Posterior cingulate gyrus (tissue), 11 donors: ENCODE measurements at regions not wholly inside any gene's neighbourhood (a gene's known extent, or its start where the extent isn't known, plus 50 kb on each side); places are given as distances from the start of the nearest gene placed in this dataset.

Experiments used
- DNase-seq, 10 donors: peaks; one replicate each; pipeline versions ENCODE4 v3.0.0 to v3.0.0-alpha.2; 2020 to 2021; ENCODE audit warnings: mixed read lengths in 3 of 10
- intact Hi-C: fragments of 100-400 bp; cut with DNase I; formaldehyde crosslinking; loops from one replicate; pipeline ENCODE4 v1.15.1; 2023

DNA sequence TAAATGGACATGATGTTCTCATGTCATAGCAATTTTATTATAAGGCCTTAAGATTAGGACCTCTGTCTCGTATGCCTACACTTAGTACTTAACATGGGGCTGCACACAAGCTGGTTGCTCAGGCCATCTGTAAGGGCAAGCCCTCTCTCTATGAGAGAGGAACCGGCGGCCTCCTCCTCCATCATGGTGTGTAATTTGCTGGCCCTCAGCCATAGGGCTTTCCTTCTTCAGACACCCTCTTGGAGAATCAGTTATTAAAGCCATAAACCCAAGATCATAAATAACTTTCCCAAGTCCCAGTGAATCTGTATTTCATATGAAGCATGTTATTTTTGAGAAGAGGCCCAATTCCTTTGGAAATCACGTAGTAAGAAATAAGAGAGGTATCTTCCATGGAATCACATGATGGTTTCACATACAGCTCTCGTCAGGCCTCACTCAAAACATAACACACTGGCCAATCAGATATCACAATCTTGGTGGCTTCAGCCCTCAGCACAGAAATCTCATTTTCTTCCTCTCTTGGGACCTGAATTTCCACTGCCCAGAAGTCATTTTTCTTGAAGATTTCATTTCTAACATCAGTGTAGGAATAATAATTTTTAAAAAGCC, 92.6 kb downstream of the RDH14 start:
- intact Hi-C loops = no loop called here
- no peak for DNase-seq

- no peak for DNase-seq
- intact Hi-C loops = no loop called here
Observed at GRCh38 chr2:18465979-18466378, 94.5 kb downstream of the RDH14 start.

- intact Hi-C loops = no loop called here
- DNase-seq = no peak
Observed at GRCh38 chr2:18464913-18465312, 95.5 kb downstream of the RDH14 start.

DNA sequence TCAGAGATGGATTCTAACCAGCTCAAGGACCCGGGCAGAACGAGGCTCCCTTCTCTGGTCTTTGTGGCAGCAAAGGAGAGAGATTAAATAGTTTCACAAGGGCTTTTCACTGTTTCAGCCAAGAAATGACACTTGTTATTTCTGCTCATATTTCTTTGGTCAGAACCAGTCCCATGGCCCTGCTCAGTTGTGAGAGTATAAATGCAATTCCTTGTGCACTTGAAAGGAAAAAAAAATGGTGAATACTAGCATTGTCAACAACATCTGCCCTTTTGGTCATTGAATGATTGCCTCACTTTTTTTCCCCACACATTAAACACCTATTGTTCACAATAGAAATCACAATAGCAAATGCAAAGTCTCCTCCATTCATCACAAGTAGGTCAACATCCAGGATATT, 104.4 kb downstream of the RDH14 start:
- intact Hi-C loops = no loop called here
- DNase-seq = no peak

DNA sequence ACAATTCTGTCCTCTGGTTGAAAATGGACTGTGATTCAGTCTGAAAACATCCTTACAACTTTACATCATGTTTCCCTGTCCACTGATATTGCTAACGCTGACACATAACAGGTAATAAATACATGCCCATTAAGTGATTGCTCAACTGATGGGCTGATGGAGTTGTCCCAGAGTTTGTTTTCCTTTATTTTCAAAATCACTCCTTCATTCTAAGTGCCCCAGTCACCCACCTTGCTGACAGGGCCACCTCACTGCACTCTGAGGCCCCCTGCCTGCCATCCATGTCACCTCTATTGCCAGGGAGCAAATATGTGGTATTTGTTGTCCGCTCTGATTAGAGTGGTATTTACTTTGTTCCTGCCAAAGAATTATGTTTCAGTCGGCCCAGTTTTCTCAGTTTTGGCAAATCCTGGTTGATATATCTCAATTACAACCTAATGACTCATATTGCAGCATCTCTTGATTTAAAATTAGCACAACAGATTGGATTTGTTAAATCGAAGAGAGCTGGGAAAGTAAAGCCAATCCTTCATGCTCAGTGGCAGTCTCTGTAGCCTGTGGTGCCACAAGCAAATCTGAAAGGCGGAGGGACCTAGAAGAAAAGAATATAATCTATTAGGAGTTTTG, 105.1 kb downstream of the RDH14 start:
- DNase-seq = peak in 2 of 10 donors; percentile 55 to 70
- intact Hi-C loops = no loop called here

GRCh38 chr2:18454692-18455235, 105.7 kb downstream of the RDH14 start:
- intact Hi-C loops = no loop called here
- DNase-seq = no peak

GRCh38 chr2:18446715-18447114, 113.7 kb downstream of the RDH14 start:
- intact Hi-C loops = no loop called here
- no peak for DNase-seq

DNA sequence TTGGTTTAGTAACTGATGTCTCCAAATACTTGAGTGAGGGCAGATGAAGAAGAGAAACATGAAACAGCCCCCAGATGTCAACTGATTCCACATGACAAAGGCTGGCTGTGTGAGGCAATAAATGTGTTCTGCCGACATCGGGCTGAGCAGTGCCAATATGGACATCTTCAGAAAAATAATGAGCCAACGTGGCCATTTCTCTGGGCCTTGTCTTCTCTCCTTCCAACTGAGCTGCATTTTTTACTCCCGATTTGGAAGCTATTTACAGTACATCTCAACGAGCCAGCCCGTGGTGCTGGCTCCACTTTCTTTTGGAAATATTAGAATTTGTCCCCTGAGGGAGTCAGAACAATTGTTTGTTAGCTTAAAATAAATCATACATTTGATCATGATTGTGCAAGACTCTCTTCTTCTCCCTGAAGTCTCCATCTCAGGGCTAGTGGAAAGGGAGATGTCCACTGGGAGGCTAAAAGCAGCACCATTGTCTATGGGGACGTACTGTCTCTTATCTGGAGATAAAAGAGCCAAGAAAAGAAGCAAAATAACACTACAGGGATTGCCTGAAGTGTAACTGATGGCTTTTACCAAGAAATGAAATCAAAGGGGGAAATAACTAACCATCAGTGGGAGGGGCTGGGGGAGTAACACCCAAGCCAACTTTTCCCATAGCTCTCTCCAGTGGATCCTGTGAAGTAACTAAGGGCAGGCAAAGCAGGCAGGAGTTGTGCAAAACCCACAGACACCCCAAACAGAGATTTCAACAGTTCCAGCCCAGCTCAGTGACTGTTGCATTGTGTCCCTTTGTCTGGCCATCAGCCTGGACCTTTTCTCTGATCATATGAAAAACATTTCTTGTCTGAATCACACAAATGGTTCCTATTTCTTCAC, 114.8 kb downstream of the RDH14 start:
- no peak for DNase-seq
- intact Hi-C loops = no loop called here

DNA sequence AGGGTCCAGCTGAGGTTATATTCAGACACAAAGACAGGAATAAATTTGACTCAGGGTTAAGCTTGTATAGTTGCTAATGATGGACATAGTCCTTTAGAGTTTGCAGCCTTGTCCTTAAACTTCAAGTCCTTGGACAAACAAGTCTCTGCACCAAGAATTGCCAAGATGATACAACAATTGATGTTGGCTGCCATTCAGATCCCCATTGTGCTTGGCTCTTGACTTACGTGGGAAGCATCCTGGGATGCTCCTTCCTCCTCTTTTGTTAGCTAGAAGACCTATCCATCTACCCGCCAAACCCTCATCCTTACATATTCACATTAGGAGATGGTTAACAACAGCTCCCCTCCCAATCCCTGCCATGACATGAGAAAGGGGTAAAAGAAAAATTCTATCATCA, 115.6 kb downstream of the RDH14 start:
- DNase-seq = no peak
- intact Hi-C loops = no loop called here

DNA sequence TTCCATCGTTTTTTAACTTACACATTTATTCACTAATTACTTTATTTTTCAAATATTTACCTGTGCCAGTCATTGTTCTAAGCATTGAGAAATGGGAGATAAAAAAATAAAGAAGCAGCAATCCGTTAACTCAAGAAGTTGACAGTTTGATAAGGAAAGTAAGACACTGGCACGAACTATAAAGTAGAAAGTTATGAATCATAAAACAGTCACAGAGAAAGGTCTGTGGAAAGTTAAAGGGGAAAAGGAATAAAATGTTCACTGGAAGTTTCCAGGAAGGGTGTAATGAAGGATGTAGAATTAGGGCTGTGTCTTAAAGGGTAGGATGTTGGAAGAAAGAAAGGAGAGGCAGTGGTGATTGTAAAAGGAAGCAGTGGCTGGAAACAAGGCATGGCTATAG, 118.9 kb downstream of the RDH14 start:
- DNase-seq = no peak
- intact Hi-C loops = no loop called here

DNA sequence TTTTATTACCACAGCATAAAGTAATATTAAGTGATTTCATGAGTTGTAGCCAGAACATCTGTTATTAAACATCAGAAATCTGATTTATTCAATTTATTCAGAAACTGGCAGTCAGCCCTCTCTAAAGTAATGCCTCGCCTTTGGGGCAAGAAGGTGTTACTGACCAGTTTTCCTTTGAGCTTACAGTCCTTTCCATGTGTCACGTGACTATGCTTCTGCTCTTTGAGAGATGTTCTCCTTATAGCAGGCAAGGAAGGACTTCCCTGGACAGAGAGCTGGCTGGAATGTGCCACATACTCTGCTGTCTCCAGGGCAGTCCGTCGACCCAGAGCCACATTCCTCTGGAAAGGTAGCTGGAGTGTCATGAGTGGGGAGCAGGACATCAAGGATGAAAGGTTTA, 119.7 kb downstream of the RDH14 start:
- no peak for DNase-seq
- intact Hi-C loops = no loop called here

GRCh38 chr2:18440141-18440661, 120.3 kb downstream of the RDH14 start:
- intact Hi-C loops = no loop called here
- DNase-seq = no peak

- no peak for DNase-seq
- intact Hi-C loops = no loop called here
Observed at GRCh38 chr2:18439716-18440115, 120.7 kb downstream of the RDH14 start.

DNA sequence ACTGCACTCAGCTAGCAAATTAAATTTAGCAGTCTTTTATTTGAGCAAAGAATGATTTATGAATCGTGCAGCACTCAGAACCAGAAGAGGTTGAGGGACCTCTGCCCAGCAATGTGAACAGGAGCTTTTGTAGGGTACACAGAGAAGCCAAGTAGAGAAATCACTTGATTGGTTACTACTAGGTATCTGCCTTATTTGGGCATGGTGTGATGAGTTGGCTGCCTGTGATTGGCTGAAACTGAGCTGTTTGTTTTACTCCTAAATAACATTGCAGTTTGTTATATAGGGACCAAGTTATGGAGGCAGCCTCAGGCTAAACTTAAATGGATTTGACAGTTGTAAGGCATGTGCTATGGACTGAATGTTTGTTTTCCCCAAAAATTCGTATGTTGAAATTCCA, 122.5 kb downstream of the RDH14 start:
- DNase-seq = no peak
- intact Hi-C loops = no loop called here

DNA sequence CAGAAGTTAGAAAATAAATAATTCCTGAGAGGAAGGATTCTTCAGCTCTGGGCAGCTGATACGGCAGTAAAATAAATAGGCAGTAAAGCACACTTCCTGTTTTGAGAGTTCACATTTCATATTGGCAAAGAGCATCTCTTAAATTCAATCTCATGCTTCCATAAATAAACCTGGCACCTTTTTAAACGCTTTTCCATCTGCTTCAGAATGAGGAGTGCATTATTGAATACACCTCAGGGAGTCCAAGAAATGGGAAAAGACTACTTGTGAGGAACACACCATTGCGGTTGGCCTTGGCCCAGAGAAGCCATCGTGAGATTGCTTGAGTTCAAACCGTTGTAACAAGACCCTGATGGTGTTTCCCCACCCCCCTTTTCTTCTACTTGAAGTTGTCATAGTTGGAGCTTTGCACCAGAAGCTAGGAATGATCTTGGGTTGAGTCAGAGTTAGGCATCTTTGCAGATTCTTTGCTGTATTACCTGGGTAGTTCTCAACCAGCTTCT, 123.9 kb downstream of the RDH14 start:
- DNase-seq = no peak
- intact Hi-C loops = no loop called here

DNA sequence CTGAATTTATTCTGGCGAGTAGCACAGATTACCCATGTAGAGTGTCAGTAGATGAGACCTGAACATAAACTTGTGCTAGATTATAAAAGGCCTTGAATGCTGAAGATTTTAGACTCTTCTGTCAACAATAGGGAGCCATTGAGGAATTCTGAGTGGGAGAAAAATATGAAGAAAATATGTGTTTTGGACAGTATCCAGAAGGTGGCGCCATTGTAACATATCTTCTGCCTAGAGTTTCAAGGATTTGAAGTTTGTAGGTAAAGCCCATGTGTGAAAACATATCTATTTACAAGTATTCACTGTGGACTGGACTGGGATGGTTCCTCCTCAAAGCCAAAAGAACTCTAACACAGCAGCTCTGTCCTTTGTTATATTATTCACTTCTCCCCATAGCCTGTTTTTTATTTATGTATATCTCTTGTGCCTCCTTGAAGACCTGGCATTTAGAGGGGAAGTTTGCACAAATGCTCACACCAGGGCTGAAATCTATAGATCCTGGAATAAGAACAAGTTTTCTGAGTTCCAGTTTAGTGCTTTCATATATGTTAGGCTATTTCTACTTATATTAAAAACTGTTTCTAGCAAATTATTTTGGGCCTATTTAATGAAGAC, 124.9 kb downstream of the RDH14 start:
- no peak for DNase-seq
- intact Hi-C loops = no loop called here

DNA sequence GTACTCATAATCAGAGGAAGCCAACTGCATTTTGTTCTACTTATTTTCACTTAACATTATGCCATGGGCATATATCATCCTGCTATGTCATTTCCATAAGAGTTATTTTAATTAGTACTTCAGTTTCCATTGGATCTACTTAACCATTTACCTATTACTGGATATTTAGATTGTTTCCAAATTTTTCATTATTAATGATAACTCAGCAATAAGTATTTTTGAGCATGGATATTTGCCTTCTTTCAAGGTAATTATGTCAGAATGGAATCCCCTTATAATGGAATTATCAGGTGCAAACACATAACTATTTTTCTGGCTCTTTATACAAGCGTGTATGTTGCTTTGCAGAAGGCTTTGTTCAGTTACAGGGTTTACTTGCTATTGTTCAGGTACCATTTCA, 126.6 kb downstream of the RDH14 start:
- no peak for DNase-seq
- intact Hi-C loops = no loop called here

DNA sequence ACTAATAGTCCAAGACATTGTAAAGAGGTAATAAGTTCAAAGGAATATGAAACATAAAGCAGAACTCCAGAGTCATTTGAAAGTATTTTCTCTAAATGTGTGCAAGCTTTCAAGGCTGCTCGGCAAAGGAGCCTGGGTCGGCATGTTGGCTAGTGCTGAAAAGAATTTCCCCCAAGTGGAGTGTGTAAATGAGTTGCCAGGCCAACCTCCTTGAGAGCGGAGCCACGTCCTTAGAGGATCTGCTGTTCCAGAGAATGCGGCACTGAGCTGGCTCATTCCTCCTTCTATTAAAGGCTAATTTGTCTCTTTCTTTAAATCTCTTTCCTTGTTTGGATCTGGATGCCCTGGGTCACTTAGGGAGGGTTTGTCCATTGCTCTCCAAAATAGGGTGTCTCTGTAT, 127.5 kb downstream of the RDH14 start:
- peak in 2 of 10 donors; percentile 10 to 79 for DNase-seq
- intact Hi-C loops = no loop called here

GRCh38 chr2:18430996-18431748, 129.3 kb downstream of the RDH14 start:
- no peak for DNase-seq
- intact Hi-C loops = no loop called here

- intact Hi-C loops = no loop called here
- DNase-seq = no peak
Observed at GRCh38 chr2:18428516-18428915, 131.9 kb downstream of the RDH14 start.
